NB4 (cell line): ENCODE measurements at regions not wholly inside any gene's neighbourhood (a gene's known extent, or its start where the extent isn't known, plus 50 kb on each side); places are given as distances from the start of the nearest gene placed in this dataset.

Experiments
- CTCF ChIP-seq: IDR thresholded peaks from one replicate; pipeline ENCODE4 v1.5.1; 2012; ENCODE audit warnings: low read depth, low read length
- MYC ChIP-seq: IDR thresholded peaks from 2 replicates; pipeline ENCODE4 v1.6.1; 2011; ENCODE audit warnings: low read depth, low read length

- TF ChIP-seq CTCF (no peak), MYC (no peak)
Observed at GRCh38 chr12:62113366-62114011, 146.7 kb upstream of the USP15 start.
